PFSK-1 (cell line): ENCODE measurements at regions not wholly inside any gene's neighbourhood (a gene's known extent, or its start where the extent isn't known, plus 50 kb on each side); places are given as distances from the start of the nearest gene placed in this dataset.

Experiments used
- POLR2AphosphoS5 ChIP-seq: IDR thresholded peaks from 2 replicates; pipeline ENCODE4 v1.6.1; 2012; ENCODE audit warnings: low read depth, mild to moderate bottlenecking, control low read depth, low read length, moderate library complexity
- REST ChIP-seq, 2 experiments: IDR thresholded peaks; 2 replicates each; pipeline versions ENCODE4 v1.6.1 to v1.8.0; 2011 to 2012; ENCODE audit warnings: low read depth in 2 of 2, low read length in 2 of 2, control low read depth in 1 of 2, inconsistent platforms in 1 of 2, mild to moderate bottlenecking in 1 of 2, moderate library complexity in 1 of 2; ENCODE audit not compliant: insufficient read depth in 1 of 2

GRCh38 chr3:104781112-104781511, 585.6 kb upstream of the ALCAM start:
- TF ChIP-seq POLR2AphosphoS5 (no peak), REST (IDR thresholded peaks at IDR 0.05; ENCODE audit: insufficient read depth in 1 of 2, low read depth in 2 of 2, low read length in 2 of 2) (no peak)
